Suppressor macrophage treated with lipopolysaccharide for 1 hour (primary cell): ENCODE measurements at regions not wholly inside any gene's neighbourhood (a gene's known extent, or its start where the extent isn't known, plus 50 kb on each side); places are given as distances from the start of the nearest gene placed in this dataset.
A peak's percentile ranks its signal among the peaks of the same experiment; 100 is the strongest.

Source experiments
- DNase-seq, 3 donors: peaks; one replicate each; pipeline ENCODE4 v3.0.0-alpha.2; 2020 to 2022

DNA sequence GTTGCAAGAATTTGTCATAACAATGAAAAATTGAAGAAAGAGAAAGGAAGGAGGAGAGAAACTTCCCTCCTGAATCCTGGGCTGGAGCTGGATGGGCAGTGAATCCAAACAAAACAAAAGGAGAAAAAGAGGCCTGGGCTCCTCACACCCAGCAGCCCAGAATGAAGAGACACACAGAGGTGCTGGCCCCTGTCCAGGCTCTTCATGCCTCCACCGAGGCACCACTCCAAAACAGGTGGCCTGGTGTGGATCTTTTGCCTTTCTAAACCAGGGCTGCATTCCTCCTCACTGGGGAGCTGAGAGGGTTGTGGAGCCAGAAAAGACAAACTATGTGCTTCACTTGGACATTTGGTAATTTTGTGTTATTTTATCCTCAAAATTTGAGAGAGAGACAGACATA is 76.0 kb downstream of the FAM124B start:
- DNase-seq: no peak

DNA sequence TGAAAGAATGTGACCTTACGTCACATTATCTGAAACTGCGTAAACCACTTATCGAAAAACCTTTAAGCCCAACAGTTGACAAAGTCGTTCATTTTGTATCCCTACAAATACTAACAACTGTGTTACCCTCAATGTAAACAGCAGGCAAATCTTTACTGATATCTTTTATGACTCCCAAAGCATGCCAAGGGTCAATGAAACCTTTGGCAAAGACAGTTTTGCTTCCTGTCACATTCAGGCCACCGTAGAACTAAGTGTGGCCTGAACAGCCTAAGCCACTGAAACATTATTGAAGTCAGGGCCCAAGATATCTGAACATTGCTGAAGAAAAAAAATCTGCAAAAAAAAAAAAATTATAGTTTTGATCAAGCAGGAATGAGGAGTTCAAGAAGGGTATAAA is 77.3 kb downstream of the FAM124B start:
- no peak for DNase-seq

DNA sequence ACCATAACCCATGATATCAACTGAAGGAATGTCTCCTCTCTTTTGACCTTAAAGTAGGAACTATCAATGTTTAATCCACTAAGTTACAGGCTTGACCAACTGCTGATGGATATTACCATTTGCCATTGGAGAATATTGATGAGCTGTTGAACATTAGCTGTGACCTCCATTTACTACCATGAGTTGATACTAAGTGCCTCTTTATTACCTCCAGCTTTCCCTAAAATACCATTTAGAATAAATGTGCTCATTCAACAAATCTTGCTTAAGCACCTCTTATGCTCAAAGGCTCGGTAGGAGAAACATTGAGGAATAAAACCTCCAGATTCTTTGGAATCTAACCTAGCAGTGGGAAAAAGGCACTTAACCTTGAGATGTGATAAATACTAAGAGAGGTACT is 81.2 kb downstream of the FAM124B start:
- DNase-seq: no peak

DNA sequence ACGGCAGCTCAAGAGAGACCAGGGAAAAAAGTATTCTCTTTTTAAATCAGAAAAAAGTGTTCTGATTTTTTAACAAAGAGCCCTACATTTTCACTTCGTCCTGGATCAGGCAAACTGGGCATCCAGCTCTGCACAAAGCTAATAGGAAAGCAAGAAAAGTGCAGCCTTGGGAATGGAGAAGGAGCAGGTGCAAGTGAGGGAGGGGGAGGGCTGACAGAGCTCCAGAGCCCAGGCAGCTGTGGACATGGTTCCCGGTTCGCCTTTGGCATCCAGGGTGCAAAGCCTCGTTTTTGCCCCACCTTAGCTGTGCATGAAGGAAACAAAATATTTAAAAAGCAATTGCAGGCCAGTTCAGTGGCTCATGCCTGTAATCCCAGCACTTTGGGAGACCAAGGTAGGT is 82.2 kb downstream of the FAM124B start:
- no peak for DNase-seq

DNA sequence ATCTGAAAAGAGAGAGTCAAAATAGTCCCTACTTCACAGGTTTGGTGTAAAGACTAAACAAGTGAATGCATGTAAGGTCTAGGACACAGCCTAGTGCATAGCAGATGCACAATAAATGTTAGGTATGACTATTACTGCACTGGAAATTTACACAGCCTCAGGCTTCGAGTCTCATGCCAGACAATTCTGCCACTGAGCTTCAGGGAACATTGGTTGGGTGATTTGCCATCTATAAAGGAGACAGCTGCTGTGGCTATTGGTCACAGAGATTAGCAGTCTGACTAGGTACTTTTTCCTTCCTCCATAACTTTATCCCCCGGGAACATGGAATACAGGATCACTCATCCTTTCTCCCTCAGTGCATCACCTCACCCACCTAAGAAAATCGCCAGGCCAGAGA is 89.2 kb downstream of the FAM124B start:
- no peak for DNase-seq

DNA sequence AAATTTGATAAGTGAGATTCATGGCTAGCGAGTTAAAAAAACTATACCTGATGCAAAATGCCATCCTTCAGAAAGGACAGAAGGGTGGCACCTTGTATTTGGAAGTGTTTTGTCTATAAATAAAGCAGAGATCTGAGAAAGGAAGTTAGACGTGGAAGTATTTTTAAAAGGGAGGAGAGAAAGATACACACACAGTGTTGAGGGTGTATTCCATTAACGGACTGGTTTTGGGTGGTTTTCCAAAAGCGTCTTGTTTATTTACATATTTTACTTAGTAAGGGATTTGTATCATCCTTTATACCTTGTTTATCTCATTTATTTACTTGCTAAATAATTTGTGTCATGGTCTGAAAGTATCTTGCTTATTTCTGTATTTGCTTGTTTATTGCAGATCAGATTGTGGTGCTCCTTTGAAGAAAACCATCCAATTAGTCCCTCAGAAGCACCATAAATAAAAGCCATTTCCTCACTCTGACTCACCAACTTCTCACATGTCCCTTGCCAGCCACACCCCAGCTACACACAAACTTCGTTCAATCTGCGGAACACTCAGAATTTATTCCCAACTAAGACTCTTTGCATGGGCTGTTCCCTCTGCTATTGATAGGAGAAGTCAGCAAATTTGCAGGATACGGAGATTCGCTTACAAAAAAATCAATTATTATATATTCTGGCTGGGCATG is 90.8 kb downstream of the FAM124B start:
- DNase-seq: peak; percentile 12 to 45 (median 29)

DNA sequence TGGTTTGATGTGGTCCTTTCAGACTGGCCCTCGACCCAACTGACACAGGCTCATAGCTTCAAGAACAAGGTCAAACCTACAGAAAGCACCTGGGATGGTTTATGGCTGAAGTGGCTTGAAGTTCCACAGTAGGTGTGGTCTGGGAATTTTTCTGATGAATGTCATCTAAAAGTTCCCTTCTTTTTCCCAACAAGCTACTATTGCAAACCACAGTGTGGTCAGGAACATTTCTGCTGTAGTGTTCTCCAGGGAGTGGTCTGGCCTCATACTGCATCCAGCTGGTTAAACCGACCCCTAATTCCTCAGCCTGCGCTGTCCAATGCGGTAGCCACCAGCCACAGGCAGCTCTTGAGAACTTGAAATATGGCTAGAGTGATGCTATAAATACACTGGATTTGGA is 92.7 kb downstream of the FAM124B start:
- DNase-seq: peak in 2 of 3 donors; percentile 38 to 68

DNA sequence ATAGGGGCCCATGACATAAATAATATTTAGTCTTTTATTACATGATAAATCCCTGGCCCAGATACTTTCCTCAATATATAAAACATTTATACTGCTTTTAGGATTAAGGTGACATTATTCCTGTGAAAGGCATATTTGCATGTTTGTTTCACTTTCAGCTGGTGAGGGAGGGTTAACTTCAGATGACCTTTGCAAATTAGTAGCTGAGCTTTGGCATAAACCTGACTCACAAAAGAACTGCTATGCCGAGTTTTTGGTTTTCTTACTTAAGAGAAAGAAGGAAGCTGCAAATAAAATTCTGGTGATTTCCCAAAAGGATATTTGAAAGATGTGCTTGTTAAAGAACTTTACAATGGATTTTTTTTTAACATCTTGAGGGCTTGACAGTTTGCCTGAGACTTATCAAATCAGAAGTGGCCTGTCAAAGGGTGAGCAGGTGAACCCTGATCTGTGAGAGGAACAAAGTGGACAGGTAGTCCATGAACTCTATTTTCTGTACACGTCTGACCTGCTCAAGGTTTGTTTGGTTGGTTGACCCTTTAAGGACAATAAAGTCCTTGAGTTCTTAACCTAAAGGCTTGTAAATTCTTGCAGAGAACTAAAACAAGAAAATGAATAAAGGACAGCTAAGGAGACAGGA is 93.5 kb downstream of the FAM124B start:
- peak; percentile 42 to 81 (median 43) for DNase-seq

DNA sequence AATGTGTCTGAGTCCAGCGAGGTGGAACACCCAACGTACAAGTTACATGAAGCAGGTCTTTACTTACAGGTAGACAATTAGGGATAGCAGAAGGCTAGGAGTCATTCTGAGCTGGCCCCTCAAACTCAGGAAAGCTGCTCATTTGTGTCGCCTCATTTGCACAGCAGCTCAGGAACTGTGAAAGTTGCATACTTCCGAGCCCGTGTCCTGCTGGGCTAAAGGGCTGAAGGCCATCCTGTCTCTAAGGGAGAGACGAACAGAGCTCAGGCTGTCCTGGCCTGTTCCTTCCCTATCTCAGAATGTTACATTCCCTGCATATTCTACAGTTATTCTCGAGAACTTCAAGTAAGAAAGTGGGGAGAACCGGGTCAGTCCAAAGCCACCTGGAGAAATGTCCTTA is 99.0 kb downstream of the FAM124B start:
- no peak for DNase-seq

DNA sequence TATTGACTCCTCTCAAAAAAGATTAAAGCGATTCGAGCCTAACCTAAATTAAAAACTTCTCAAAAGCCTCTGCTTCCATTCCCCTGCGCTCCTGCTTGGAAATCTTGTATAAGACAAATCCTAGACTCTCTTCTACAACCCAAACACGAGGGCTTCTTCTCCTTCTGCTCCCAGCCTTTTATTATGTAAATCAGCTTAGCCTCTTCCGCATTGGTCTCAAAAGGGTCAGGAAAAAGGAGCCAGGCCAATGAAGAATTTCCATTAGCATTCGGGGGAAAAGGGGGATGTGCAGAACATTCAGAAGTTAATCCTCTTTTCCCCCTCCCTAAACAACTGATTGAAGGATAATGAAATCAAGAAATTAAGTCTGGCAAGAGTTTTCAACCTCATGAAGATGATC is 107.9 kb downstream of the FAM124B start:
- no peak for DNase-seq

DNA sequence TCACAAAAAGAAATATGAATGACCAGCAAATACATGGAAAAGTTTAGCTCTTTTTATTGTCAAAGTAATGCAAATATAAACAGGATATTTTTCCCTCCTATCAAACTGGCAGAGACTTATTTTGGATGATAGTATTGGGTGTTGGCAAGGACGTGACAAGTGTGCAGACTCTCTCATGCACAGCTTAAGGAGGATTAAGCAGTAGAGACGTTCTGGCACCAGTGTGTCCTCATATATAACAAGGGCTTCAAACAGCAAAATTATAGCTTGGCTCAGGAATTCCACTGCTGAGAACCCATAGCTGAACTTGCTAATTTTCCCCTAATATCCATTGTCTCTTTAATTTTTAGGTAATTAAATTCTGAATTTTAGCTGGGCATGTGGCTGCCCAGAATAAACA is 114.4 kb downstream of the FAM124B start:
- DNase-seq: no peak

DNA sequence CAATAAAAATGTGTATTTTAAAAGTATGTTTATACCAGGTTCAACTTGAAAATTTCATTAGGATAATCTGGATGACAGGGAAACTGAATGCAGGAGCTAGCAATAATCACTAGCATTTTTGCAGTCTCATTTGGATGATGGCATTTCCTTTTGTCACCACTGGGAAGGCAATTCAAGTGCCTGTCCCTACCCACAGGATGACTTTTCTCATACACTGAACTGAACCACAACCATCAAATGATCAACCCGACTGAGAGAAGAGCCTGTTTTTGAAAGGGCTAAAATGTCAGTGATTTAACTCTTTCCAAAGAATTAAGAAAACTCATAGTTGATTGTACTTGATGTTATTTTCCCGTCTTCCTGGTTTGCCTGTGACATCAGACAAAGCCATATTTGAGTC is 115.0 kb downstream of the FAM124B start:
- DNase-seq: peak in 2 of 3 donors; percentile 3 to 26

DNA sequence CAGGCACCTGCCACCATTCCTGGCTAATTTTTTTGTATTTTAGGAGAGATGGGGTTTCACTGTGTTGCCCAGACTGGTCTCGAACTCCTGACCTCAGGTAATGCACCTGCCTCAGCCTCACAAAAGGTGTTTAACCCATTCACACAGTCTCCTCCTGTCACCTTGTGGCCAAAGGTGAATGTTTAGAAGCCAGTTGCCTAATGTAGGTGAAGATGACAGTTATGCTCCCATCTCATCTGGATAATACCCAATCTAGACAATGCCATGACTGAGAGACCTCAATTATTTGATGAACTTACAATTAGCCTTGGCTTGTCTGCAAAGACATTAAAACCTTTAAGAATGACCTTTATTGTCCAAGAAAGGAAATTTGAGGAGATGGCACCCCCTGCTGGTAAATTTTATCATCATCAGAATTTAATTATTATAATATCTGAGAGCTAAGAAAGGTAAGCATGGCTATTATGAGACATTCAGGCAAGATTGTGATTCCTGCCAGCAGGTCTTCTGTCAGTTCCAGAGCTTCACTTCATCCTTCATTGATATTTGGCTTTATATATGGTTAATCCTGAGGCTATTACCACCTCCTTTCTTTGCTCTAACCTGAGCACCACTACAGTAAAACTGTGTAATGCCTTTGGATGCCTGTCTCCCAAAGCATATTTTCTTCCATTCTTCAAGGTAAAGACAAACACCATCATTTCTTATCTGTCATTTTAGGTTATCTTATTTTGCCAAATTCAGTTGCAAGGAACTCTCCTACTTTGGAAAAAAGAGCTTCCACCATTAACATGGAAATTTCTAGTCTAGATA is 117.6 kb downstream of the FAM124B start:
- DNase-seq: peak; percentile 62 to 72 (median 69)

DNA sequence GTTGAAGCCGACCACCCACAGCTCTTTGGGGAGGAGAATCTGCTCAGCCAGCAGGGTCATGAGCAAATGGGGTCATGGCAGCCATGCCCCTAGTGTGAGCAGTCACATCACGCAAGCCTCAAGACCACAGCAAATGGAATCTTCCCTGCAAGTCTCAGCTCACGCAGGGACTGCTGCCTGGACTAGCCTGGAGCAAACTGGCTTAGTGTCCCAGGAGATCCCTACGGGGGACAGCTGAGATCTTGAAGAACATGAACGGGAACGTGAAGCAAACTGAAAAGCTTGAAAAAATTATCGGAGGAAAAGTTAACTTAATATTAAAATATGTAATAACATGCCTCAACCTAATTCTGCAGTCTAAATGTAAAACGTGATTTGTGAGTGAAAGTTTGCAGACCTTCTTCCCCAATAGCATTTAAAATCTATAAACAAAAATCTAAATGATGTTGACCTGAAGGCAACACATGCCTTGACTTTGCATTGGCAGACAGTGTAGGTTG is 118.4 kb downstream of the FAM124B start:
- no peak for DNase-seq

DNA sequence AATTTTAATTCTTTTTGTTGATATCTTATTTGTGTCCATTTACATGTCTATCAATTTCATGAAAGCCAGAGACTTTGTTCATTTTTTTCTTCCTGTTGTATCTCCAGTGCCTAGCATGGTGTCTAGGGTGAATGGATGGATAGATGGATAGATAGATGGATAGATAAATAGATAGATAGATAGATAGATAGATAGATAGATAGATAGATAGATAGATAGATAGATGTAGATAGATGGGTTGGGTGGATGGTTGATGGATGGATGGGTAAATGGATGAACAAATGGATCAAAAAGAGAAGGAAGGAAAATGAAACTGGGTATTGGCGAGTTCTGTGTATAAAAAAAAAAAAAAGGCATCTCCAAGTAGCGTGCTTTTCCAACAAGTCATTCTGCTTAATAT is 120.5 kb downstream of the FAM124B start:
- no peak for DNase-seq

DNA sequence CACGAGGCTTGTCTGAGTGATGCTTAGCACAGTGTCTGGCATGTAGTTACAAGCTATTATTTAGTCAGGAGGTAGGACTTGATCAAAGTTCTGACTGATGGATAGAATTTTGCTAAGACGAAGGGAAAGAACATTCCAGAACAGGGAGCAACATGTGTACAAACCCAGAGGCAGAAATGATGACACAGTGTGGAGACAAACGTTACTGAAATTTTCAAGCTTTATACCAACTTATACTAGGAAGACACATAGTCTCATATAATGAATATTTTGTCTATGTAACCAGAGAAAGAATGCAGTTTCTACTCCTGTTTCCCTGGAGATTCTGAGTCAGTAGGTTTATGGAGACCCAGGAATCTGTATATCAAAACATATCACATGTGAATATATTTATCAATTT is 123.4 kb downstream of the FAM124B start:
- DNase-seq: no peak

DNA sequence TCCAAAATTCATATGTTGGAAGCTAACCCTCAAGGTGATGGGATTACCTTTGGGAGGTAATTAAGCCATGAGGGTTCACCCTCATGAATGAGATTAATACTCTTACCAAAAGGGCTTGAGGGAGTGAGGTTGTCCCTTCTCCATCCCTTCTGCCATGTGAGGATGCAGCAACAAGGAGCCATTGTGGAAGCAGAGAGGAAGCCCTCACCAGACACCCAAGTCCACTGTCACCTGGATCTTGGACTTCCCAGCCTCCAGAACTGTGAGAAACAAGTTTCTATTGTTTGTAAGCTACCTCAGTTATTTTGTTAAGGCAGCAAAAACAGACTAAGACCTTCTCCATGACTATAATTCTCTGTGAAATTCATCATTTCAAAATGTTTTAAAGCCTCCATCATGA is 125.7 kb downstream of the FAM124B start:
- DNase-seq: no peak

DNA sequence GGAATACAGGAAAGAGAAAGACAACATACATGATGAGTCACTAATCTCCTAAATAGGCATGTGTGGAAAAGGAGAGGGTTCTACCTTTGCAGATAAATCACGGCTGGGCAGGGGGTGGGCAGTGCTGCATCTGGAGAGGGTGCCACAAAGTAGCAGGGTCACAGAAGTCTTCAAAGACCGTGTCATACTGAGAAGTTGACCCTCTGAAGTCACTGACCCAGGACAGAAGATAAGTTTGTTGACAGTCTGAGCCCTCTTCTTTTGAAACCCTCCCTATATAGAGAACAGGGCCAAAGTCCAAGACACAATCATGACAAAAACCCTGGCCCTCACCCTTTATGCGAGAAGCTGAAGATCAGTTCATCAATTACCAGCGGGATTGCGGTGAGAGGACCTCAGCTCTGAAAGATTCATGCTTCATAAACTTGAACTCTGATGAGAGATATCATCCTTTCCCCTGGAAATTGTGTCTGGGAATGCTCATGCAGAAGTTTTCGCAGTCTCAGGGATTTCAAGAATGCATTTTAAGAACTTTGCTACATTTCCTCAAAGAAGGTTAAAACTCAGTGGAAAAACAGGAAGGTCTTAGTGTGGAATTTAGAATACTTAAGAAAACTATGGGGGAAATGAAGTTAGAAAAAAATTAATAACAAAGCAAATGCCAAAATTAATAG is 129.5 kb downstream of the FAM124B start:
- DNase-seq: no peak

DNA sequence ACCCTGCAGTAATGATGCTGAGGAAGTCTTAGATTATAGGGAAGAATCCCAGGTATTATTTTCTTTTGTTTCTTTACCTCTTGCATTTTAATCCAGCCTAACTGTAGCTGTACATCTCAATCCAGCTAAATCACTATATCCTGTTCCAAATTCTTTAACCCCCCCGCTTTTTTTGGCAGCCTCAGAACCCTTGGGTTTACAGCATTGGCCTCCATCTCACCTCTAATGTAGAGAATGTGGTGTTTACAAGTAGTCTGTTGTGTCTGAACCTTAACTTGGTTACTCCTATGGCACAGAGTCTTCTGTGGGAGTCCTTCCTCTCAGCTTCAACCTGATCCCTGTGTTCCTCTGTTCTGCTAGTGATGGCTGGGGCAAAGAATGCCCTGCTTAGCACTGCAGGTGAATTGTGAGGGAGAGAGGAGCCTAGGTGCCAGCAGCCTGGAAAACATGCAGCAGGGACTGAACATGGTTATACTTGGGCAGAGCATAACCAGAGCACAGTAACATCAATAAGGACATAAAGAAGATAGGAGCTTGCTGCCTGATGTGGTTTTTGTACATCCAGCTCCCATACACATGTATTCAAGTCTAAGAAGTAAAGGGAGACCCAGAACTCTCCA is 130.2 kb downstream of the FAM124B start:
- DNase-seq: no peak

DNA sequence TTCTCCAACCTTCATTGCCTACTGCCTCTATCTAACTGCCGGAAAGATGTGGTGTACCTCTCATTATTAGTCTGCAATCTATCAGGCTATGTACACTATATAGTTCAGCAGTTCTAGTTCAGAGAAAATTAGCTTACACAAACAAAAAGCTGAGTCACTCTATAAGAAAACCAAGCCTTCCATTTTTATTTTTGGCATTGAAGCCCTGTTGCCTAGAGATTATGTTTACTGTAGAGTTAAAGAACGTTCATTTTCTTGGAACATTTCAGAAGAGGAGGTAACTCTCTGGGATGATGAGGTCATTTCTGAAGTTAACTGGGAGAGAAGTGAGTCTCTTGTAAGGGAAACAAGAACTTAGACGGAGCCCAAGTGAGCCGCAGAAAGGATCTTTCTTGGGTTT is 133.5 kb downstream of the FAM124B start:
- no peak for DNase-seq

DNA sequence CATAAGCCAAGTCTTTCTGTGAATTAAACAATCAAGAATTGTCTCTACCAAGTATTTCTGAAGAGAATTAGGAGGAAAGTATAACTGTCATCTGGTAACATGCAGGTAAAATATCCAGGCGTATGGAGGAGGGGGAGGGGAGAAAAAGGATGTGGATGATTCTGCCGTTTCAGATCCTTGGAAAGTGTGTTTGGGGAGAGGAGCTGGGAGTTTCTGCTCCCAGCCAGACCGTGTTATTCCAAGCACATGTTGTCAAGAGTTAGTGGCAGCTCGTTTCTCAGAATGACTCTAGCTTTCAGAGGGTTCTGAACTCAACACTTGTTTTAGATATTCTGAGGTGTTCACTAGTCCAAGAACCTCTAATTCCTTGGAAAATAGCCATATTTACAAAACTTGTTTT is 137.6 kb downstream of the FAM124B start:
- DNase-seq: no peak

DNA sequence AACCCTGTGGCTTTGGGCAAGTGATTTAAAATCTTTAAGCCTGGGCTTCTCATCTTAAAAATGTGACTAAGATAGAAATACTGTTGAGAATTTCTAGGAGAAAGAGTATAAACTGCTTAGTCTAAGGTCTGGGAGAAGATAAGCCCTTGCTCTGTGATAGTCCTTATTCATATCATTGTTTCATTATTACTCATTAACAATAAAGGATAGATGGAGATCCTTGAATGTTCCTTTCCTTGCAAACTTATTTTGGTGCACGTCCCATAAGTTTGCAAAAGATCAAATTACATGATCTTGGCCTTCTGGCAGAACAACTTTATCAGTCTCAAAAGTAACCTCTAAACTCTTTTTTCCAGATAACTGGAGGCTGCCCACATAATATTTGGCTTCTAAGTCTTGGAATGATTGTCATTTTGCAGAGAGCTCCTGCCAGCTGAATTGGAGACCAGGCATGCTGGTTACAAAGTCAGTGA is 138.3 kb downstream of the FAM124B start:
- DNase-seq: no peak

DNA sequence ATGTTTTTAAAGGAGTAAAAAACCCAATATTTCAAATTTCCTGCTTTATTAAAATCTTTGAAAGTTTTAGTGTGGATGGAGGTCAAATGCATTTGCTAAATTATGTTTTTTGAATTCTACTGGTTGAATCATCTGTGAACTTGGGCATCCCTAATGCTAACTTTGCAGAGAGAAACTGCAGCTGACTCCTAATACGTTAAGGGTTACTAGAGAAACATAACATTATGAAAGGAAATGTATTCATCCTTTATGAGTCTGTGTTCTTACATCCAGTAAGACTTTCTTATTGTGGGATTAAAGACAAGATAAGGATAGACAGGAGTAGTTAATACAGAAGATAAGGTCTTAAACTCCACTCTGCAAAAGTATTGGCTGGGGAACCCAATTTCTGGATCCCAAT is 140.6 kb downstream of the FAM124B start:
- DNase-seq: no peak
